ENCODE measurements at regions not wholly inside any gene's neighbourhood (a gene's known extent, or its start where the extent isn't known, plus 50 kb on each side); places are given as distances from the start of the nearest gene placed in this dataset.

DNA sequence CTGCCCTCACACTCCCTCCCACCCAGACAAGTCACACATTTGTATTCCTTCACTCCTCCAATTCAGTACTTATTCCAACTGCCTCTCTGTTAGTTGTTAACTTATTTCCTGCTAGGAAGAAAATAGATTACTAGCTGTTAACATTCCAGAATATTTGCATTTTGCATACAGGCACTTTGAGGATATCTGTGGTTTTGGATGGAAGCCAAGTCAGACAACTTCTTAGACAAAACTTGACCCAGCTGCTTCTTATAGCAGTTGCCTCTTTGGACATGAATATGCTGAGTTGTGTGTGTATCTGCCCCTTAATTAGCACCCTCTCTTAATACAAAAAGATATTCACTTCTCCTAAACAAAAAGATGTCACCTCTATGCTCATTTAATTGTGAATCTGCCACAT is 1280.6 kb upstream of the ACO1 start:
- ChIA-PET CTCF (no interaction called here), POLR2A (no interaction called here)
- FAIRE-seq (no peak), DNase-seq (ENCODE audit: low read depth, low spot score) (no peak)
- intact Hi-C loops (cut with micrococcal nuclease), result no loop called here
- no peaks in the 10 kb centered on the region for H3K9me1 ChIP-seq (replicated peaks; ENCODE audit: control insufficient read depth, extremely low read depth, insufficient read depth, low read length)
- no peaks in the 10 kb centered on the region for H3K79me2 ChIP-seq (ENCODE audit: control insufficient read depth, insufficient read depth, low read length)
- dilution Hi-C loops (cut with MboI; ENCODE audit: extremely low pct_ligation_motif_present, low sequenced_read_pairs), result no loop called here
- H3K4me1 ChIP-seq (ENCODE audit: control insufficient read depth, extremely low read depth, insufficient read depth, low read length), result no peaks in the 10 kb centered on the region
- BruUV-seq (replicated peaks), result no TSS peak
- no peaks in the 10 kb centered on the region for H3K27me3 ChIP-seq (ENCODE audit: control insufficient read depth in 2 of 2, insufficient read depth in 2 of 2, low read length in 2 of 2)
- H3K27ac ChIP-seq (ENCODE audit: insufficient read depth, low read depth, low read length), result no peak overlapping the region
- no peaks in the 10 kb centered on the region for H3K9me3 ChIP-seq (replicated peaks; ENCODE audit: control insufficient read depth, insufficient read depth, low read length)
- no peaks in the 10 kb centered on the region for H4K20me1 ChIP-seq (replicated peaks; ENCODE audit: control insufficient read depth, extremely low read depth, insufficient read depth, low read length)
- no peak overlapping the region for H3K4me3 ChIP-seq (replicated peaks in 1 of 3; ENCODE audit: insufficient read depth in 1 of 3, low read depth in 1 of 3, low read length in 3 of 3)
- no peaks in the 10 kb centered on the region for H3K36me3 ChIP-seq (ENCODE audit: control insufficient read depth in 2 of 2, extremely low read depth in 1 of 2, insufficient read depth in 2 of 2, low read length in 2 of 2)
- H3K9ac ChIP-seq (replicated peaks; ENCODE audit: extremely low read depth, insufficient read depth, low read length), result no peak overlapping the region
- H2AFZ ChIP-seq (ENCODE audit: low read depth, low read length), result no peak overlapping the region
- TF ChIP-seq EZH2 (IDR thresholded peaks at IDR 0.05; ENCODE audit: borderline replicate concordance, low read depth, low read length, severe bottlenecking) (no peak), JUN (IDR thresholded peaks at IDR 0.05; ENCODE audit: borderline replicate concordance, insufficient read depth, insufficient read length, low read depth) (no peak), MYC (IDR thresholded peaks at IDR 0.05; ENCODE audit: low read depth, low read length) (no peak)
- TF ChIP-seq, protein P1, sequence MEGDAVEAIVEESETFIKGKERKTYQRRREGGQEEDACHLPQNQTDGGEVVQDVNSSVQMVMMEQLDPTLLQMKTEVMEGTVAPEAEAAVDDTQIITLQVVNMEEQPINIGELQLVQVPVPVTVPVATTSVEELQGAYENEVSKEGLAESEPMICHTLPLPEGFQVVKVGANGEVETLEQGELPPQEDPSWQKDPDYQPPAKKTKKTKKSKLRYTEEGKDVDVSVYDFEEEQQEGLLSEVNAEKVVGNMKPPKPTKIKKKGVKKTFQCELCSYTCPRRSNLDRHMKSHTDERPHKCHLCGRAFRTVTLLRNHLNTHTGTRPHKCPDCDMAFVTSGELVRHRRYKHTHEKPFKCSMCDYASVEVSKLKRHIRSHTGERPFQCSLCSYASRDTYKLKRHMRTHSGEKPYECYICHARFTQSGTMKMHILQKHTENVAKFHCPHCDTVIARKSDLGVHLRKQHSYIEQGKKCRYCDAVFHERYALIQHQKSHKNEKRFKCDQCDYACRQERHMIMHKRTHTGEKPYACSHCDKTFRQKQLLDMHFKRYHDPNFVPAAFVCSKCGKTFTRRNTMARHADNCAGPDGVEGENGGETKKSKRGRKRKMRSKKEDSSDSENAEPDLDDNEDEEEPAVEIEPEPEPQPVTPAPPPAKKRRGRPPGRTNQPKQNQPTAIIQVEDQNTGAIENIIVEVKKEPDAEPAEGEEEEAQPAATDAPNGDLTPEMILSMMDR (IDR thresholded peaks at IDR 0.05; ENCODE audit: extremely low read depth in 1 of 2, insufficient read depth in 1 of 2, low read depth in 1 of 2, low read length in 2 of 2), result no peak
- TF ChIP-seq, protein P2, sequence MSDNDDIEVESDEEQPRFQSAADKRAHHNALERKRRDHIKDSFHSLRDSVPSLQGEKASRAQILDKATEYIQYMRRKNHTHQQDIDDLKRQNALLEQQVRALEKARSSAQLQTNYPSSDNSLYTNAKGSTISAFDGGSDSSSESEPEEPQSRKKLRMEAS (IDR thresholded peaks at IDR 0.05; ENCODE audit: insufficient read depth, insufficient read length), result no peak
- H3K4me2 ChIP-seq (ENCODE audit: insufficient read depth, low read length), result no peak overlapping the region

DNA sequence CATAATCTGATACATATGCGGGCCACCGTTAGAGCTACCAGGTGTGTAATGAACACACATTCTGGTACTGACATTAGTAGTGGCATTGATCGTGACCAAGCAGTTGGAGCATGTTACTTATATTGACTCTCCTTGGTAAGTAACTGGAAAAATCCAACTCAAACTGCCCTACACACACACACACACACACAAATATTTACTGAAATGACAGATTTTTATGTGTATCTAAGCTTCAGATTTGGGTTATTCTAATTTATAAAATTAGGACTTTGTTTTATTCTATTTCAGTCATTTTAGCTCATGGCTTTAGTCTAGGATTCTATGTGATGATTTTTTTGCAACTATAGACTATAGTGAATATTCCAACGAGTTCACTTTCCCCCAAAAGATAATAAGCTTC is 1280.2 kb upstream of the ACO1 start:
- ChIA-PET POLR2A (no interaction called here), CTCF (interaction anchor here (0.6 kb wide), 1 partner anchor 723 kb away, joined by 4 read pairs; no protein-coding TSS in a partner anchor)
- H3K79me2 ChIP-seq (ENCODE audit: control insufficient read depth, insufficient read depth, low read length), result no peaks in the 10 kb centered on the region
- intact Hi-C loops (cut with micrococcal nuclease) (no loop called here), dilution Hi-C loops (cut with MboI; ENCODE audit: extremely low pct_ligation_motif_present, low sequenced_read_pairs) (no loop called here)
- H4K20me1 ChIP-seq (replicated peaks; ENCODE audit: control insufficient read depth, extremely low read depth, insufficient read depth, low read length), result no peaks in the 10 kb centered on the region
- TF ChIP-seq, protein P1 (IDR thresholded peaks at IDR 0.05; ENCODE audit: extremely low read depth in 1 of 2, insufficient read depth in 1 of 2, low read depth in 1 of 2, low read length in 2 of 2), result no peak
- H3K9ac ChIP-seq (replicated peaks; ENCODE audit: extremely low read depth, insufficient read depth, low read length), result no peak overlapping the region
- no peak overlapping the region for H3K27ac ChIP-seq (ENCODE audit: insufficient read depth, low read depth, low read length)
- H3K4me3 ChIP-seq (replicated peaks in 1 of 3; ENCODE audit: insufficient read depth in 1 of 3, low read depth in 1 of 3, low read length in 3 of 3), result no peak overlapping the region
- no peaks in the 10 kb centered on the region for H3K4me1 ChIP-seq (ENCODE audit: control insufficient read depth, extremely low read depth, insufficient read depth, low read length)
- H3K4me2 ChIP-seq (ENCODE audit: insufficient read depth, low read length), result no peak overlapping the region
- DNase-seq (ENCODE audit: low read depth, low spot score), result no peak
- no peaks in the 10 kb centered on the region for H3K9me3 ChIP-seq (replicated peaks; ENCODE audit: control insufficient read depth, insufficient read depth, low read length)
- FAIRE-seq, result no peak
- no TSS peak for BruUV-seq (replicated peaks)
- H3K36me3 ChIP-seq (ENCODE audit: control insufficient read depth in 2 of 2, extremely low read depth in 1 of 2, insufficient read depth in 2 of 2, low read length in 2 of 2), result no peaks in the 10 kb centered on the region
- H3K27me3 ChIP-seq (ENCODE audit: control insufficient read depth in 2 of 2, insufficient read depth in 2 of 2, low read length in 2 of 2), result no peaks in the 10 kb centered on the region
- H3K9me1 ChIP-seq (replicated peaks; ENCODE audit: control insufficient read depth, extremely low read depth, insufficient read depth, low read length), result no peaks in the 10 kb centered on the region
- H2AFZ ChIP-seq (ENCODE audit: low read depth, low read length), result no peak overlapping the region
